H9 (cell line): ENCODE measurements at regions not wholly inside any gene's neighbourhood (a gene's known extent, or its start where the extent isn't known, plus 50 kb on each side); places are given as distances from the start of the nearest gene placed in this dataset.

Experiments used
- DNase-seq: peaks from one replicate; pipeline ENCODE4 v3.0.0-alpha.2; 2017
- H2AFZ ChIP-seq: one replicate; pipeline ENCODE4 v1.6.1; 2013; ENCODE audit warnings: mild to moderate bottlenecking, low read length, control low read depth, moderate library complexity
- H2AK5ac ChIP-seq: 2 replicates; pipeline ENCODE4 v1.6.1; 2013; ENCODE audit warnings: low read length, control low read depth, mixed read lengths; ENCODE audit not compliant: insufficient read length
- H2BK120ac ChIP-seq: one replicate; pipeline ENCODE4 v1.6.1; 2013; ENCODE audit warnings: low read depth, mild to moderate bottlenecking, low read length, control low read depth, inconsistent platforms; ENCODE audit not compliant: poor library complexity, severe bottlenecking
- H2BK12ac ChIP-seq: 2 replicates; pipeline ENCODE4 v1.6.1; 2013; ENCODE audit warnings: low read length, control low read depth, mixed read lengths, low read depth; ENCODE audit not compliant: insufficient read length
- H2BK15ac ChIP-seq: 2 replicates; pipeline ENCODE4 v1.6.1; 2013; ENCODE audit warnings: low read depth, low read length, control low read depth
- H2BK20ac ChIP-seq: one replicate; pipeline ENCODE4 v1.6.1; 2013; ENCODE audit warnings: low read depth, mild to moderate bottlenecking, low read length, control low read depth, inconsistent platforms; ENCODE audit not compliant: poor library complexity, severe bottlenecking
- H2BK5ac ChIP-seq: 2 replicates; pipeline ENCODE4 v1.6.1; 2013; ENCODE audit warnings: low read length, control low read depth, mixed read lengths; ENCODE audit not compliant: insufficient read length
- H3K14ac ChIP-seq: 2 replicates; pipeline ENCODE4 v1.6.1; 2013; ENCODE audit warnings: low read length, control low read depth; ENCODE audit not compliant: insufficient read depth
- H3K18ac ChIP-seq: 2 replicates; pipeline ENCODE4 v1.6.1; 2013; ENCODE audit warnings: low read depth, mild to moderate bottlenecking, mixed read lengths, low read length, control low read depth; ENCODE audit not compliant: insufficient read length
- H3K23ac ChIP-seq: 2 replicates; pipeline ENCODE4 v1.6.1; 2013; ENCODE audit warnings: low read length, control low read depth, mixed read lengths, low read depth; ENCODE audit not compliant: insufficient read length
- H3K23me2 ChIP-seq: 2 replicates; pipeline ENCODE4 v1.6.1; 2013; ENCODE audit warnings: low read depth, mild to moderate bottlenecking, mixed read lengths, low read length, control low read depth; ENCODE audit not compliant: insufficient read length, poor library complexity, severe bottlenecking
- H3K27ac ChIP-seq: 2 replicates; pipeline ENCODE4 v1.5.1; 2013; ENCODE audit warnings: low read length, control low read depth, mixed read lengths, low read depth; ENCODE audit not compliant: insufficient read length
- H3K27me3 ChIP-seq: 2 replicates; pipeline ENCODE4 v1.6.1; 2013; ENCODE audit warnings: low read length, control low read depth, inconsistent platforms; ENCODE audit not compliant: insufficient read depth
- H3K4ac ChIP-seq: 2 replicates; pipeline ENCODE4 v1.6.1; 2013; ENCODE audit warnings: low read depth, mild to moderate bottlenecking, control low read depth, inconsistent platforms, low read length, moderate library complexity
- H3K4me1 ChIP-seq: 2 replicates; pipeline ENCODE4 v1.6.1; 2013; ENCODE audit warnings: low read length, control low read depth, inconsistent platforms; ENCODE audit not compliant: insufficient read depth
- H3K4me2 ChIP-seq: 2 replicates; pipeline ENCODE4 v1.6.1; 2013; ENCODE audit warnings: low read length, control low read depth, mixed read lengths; ENCODE audit not compliant: insufficient read length, insufficient read depth
- H3K56ac ChIP-seq: 2 replicates; pipeline ENCODE4 v1.6.1; 2013; ENCODE audit warnings: low read depth, mild to moderate bottlenecking, mixed read lengths, low read length, control low read depth; ENCODE audit not compliant: insufficient read length
- H3K79me1 ChIP-seq: 2 replicates; pipeline ENCODE4 v1.6.1; 2013; ENCODE audit warnings: low read depth, mild to moderate bottlenecking, moderate library complexity, low read length, control low read depth, inconsistent platforms; ENCODE audit not compliant: insufficient read depth, poor library complexity, severe bottlenecking
- H3K79me2 ChIP-seq: 2 replicates; pipeline ENCODE4 v1.6.1; 2013; ENCODE audit warnings: low read length, control low read depth, inconsistent platforms; ENCODE audit not compliant: insufficient read depth
- H3K9ac ChIP-seq: 2 replicates; pipeline ENCODE4 v1.6.1; 2013; ENCODE audit warnings: low read length, control low read depth, mixed read lengths; ENCODE audit not compliant: insufficient read length; ENCODE audit errors: extremely low read depth
- H3K9me3 ChIP-seq: one replicate; pipeline ENCODE4 v1.6.1; 2013; ENCODE audit warnings: low read depth, low read length, inconsistent platforms; ENCODE audit not compliant: control insufficient read depth
- H3T11ph ChIP-seq: one replicate; pipeline ENCODE4 v1.6.1; 2013; ENCODE audit warnings: mild to moderate bottlenecking, low read length, control low read depth, inconsistent platforms
- H4K20me1 ChIP-seq: one replicate; pipeline ENCODE4 v1.6.1; 2013; ENCODE audit not compliant: control insufficient read depth, insufficient read length, insufficient read depth
- H4K5ac ChIP-seq: 2 replicates; pipeline ENCODE4 v1.6.1; 2013; ENCODE audit warnings: low read depth, mild to moderate bottlenecking, mixed read lengths, low read length, control low read depth; ENCODE audit not compliant: insufficient read length
- H4K8ac ChIP-seq: replicated peaks from 2 replicates; pipeline ENCODE4 v1.6.1; 2013; ENCODE audit warnings: low read length, control low read depth, mixed read lengths, low read depth; ENCODE audit not compliant: insufficient read length
- H4K91ac ChIP-seq: 2 replicates; pipeline ENCODE4 v1.6.1; 2013; ENCODE audit warnings: low read depth, mild to moderate bottlenecking, moderate library complexity, mixed read lengths, low read length, control low read depth; ENCODE audit not compliant: insufficient read length
- H3K27ac Mint-ChIP-seq, 3 experiments: 2 replicates in 2 of 3; 3 replicates in 1 of 3; pipeline ENCODE4 v1.8.0; 2020 to 2021; ENCODE audit warnings: mixed read lengths in 3 of 3, mild to moderate bottlenecking in 1 of 3, moderate library complexity in 1 of 3
- H3K27me3 Mint-ChIP-seq: 2 replicates; pipeline ENCODE4 v1.8.0; 2021; ENCODE audit warnings: low read depth, mild to moderate bottlenecking, moderate library complexity, mixed read lengths
- H3K36me3 Mint-ChIP-seq, 3 experiments: 2 replicates in 2 of 3; 3 replicates in 1 of 3; pipeline ENCODE4 v1.8.0; 2020 to 2021; ENCODE audit warnings: low read depth in 3 of 3, mixed read lengths in 3 of 3; ENCODE audit not compliant: insufficient read depth in 1 of 3
- H3K4me1 Mint-ChIP-seq, 2 experiments: 2 replicates each; pipeline ENCODE4 v1.8.0; 2020; ENCODE audit warnings: mixed read lengths in 2 of 2
- H3K4me3 Mint-ChIP-seq, 2 experiments: 2 replicates in 1 of 2; 3 replicates in 1 of 2; pipeline ENCODE4 v1.8.0; 2020 to 2021; ENCODE audit warnings: mild to moderate bottlenecking in 2 of 2, mixed read lengths in 2 of 2, moderate library complexity in 1 of 2
- H3K9me3 Mint-ChIP-seq, 2 experiments: 2 replicates in 1 of 2; 3 replicates in 1 of 2; pipeline ENCODE4 v1.8.0; 2020; ENCODE audit warnings: mild to moderate bottlenecking in 2 of 2, mixed read lengths in 2 of 2, moderate library complexity in 1 of 2
- WGBS: extraction: QIAGEN DNeasy Blood & Tissue Kit; methylation state at CpG from one replicate; pipeline ENCODE4 v1.1.7; 2013; ENCODE audit warnings: missing lambda C conversion rate, low lambda C conversion rate, mixed read lengths; ENCODE audit not compliant: insufficient read length; ENCODE audit errors: extremely low coverage; 5-methylcytosine and 5-hydroxymethylcytosine counted together
- TF ChIP-seq, protein P1 (sequence below): fragments of 200-600 bp; sonication (generic); conservative IDR thresholded peaks from 3 replicates; pipeline ENCODE4 v1.8.0; 2021; ENCODE audit warnings: antibody characterized with exemption, mild to moderate bottlenecking

DNA sequence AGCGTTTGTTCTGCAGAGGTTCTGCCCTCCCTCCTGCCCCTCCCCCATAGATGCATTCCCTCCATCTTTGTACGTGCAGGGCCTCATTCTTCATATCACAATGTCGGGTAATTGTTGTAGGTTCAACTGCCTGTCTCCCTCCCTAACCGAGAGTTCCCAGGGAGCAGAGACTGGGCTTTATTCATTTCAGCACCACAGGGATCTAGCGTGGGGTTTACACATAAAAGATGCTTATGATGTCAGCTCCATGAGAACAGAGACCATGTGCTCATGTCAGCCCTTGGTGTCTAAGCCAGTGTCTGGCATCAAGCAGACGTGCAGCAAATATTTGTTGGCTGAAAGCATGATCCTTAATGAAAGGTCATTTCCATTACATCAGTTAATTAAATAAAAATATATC is 298.9 kb upstream of the TRIB2 start:
- H3K23ac ChIP-seq: no peak overlapping the region
- no peak overlapping the region for H3K4me3 Mint-ChIP-seq
- H4K91ac ChIP-seq: no peak overlapping the region
- no peak overlapping the region for H2AK5ac ChIP-seq
- H3K4me1 Mint-ChIP-seq: peaks cover 2 to 4% of the 10 kb centered on the region in 2 experiments
- no peak overlapping the region for H3K9ac ChIP-seq
- H4K8ac ChIP-seq: no peak overlapping the region
- H3K14ac ChIP-seq: no peak overlapping the region
- H3T11ph ChIP-seq: no peak overlapping the region
- H2BK120ac ChIP-seq: no peak overlapping the region
- H3K23me2 ChIP-seq: no peaks in the 10 kb centered on the region
- no peak overlapping the region for H2AFZ ChIP-seq
- H3K79me2 ChIP-seq: no peaks in the 10 kb centered on the region
- no peak for DNase-seq
- no peak overlapping the region for H3K18ac ChIP-seq
- no peak overlapping the region for H3K4ac ChIP-seq
- H3K36me3 Mint-ChIP-seq: peaks cover 0 to 11% (median 2%) of the 10 kb centered on the region in 3 experiments; a peak in 3 of 7 replicates
- no peak overlapping the region for H2BK20ac ChIP-seq
- TF ChIP-seq, protein P1, sequence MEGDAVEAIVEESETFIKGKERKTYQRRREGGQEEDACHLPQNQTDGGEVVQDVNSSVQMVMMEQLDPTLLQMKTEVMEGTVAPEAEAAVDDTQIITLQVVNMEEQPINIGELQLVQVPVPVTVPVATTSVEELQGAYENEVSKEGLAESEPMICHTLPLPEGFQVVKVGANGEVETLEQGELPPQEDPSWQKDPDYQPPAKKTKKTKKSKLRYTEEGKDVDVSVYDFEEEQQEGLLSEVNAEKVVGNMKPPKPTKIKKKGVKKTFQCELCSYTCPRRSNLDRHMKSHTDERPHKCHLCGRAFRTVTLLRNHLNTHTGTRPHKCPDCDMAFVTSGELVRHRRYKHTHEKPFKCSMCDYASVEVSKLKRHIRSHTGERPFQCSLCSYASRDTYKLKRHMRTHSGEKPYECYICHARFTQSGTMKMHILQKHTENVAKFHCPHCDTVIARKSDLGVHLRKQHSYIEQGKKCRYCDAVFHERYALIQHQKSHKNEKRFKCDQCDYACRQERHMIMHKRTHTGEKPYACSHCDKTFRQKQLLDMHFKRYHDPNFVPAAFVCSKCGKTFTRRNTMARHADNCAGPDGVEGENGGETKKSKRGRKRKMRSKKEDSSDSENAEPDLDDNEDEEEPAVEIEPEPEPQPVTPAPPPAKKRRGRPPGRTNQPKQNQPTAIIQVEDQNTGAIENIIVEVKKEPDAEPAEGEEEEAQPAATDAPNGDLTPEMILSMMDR: no peak
- H3K9me3 Mint-ChIP-seq: peaks cover 6 to 10% of the 10 kb centered on the region in 2 experiments; a peak in 4 of 5 replicates
- H3K27ac Mint-ChIP-seq: no peak overlapping the region
- H3K4me2 ChIP-seq: no peak overlapping the region
- H2BK12ac ChIP-seq: no peak overlapping the region
- no peak overlapping the region for H4K5ac ChIP-seq
- no peaks in the 10 kb centered on the region; the same call in 1 of the 2 replicates for H3K4me1 ChIP-seq
- H4K20me1 ChIP-seq: no peaks in the 10 kb centered on the region
- no peak overlapping the region for H2BK15ac ChIP-seq
- no peaks in the 10 kb centered on the region for H3K9me3 ChIP-seq
- no peaks in the 10 kb centered on the region for H3K79me1 ChIP-seq
- no peak overlapping the region for H3K56ac ChIP-seq
- WGBS: no CpG with 5 or more reads among the region's 6 CpGs
- H2BK5ac ChIP-seq: no peak overlapping the region
- H3K27me3 ChIP-seq: no peaks in the 10 kb centered on the region
- no peak overlapping the region for H3K27ac ChIP-seq
- H3K27me3 Mint-ChIP-seq: no peaks in the 10 kb centered on the region
